Lower leg skin (tissue), 3 donors: ENCODE measurements at regions not wholly inside any gene's neighbourhood (a gene's known extent, or its start where the extent isn't known, plus 50 kb on each side); places are given as distances from the start of the nearest gene placed in this dataset.

Experiments used
- POLR2A ChIP-seq, 2 donors: fragments of 450-650 bp; IDR thresholded peaks; one replicate each; pipeline ENCODE4 v1.6.1; 2016 to 2017; ENCODE audit warnings: antibody characterized with exemption in 2 of 2, mild to moderate bottlenecking in 1 of 2, moderate library complexity in 1 of 2
- TF ChIP-seq, protein P1 (sequence below), 3 donors: fragments of 450-650 bp; IDR thresholded peaks; one replicate each; pipeline ENCODE4 v1.5.1; 2016; ENCODE audit warnings: antibody characterized with exemption in 3 of 3, mild to moderate bottlenecking in 3 of 3, moderate library complexity in 2 of 3

DNA sequence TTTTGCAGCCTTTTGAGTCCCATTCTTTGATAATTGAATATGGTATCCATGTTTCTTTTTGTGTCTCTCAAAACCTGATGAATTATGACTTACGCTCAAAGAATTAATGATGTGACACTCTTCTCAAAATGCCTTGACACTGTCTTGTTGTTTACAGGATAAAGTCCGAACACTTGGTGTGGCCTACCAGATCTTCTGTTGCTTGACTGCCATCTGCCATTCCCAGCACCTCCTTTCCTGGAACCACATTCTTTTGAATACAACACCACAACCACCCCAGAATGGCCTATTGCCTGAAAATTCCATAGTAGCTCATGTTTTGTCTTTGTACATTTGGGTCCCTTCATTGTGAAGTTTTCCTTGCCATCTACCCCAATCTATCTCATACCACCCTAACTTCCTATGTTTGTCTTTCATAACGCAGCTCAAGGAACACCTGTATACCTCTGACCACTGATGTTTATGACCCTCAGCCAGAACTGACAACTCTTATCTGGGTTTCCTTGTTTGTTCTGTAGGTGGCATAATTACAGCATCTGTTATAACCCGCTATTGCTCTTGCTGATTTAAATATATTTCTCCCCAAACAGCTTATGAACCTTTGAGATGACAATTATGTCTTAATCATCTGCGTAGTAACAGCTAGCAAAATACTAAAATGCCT lies 991.3 kb downstream of the RAB28 start:
- TF ChIP-seq, protein P1, sequence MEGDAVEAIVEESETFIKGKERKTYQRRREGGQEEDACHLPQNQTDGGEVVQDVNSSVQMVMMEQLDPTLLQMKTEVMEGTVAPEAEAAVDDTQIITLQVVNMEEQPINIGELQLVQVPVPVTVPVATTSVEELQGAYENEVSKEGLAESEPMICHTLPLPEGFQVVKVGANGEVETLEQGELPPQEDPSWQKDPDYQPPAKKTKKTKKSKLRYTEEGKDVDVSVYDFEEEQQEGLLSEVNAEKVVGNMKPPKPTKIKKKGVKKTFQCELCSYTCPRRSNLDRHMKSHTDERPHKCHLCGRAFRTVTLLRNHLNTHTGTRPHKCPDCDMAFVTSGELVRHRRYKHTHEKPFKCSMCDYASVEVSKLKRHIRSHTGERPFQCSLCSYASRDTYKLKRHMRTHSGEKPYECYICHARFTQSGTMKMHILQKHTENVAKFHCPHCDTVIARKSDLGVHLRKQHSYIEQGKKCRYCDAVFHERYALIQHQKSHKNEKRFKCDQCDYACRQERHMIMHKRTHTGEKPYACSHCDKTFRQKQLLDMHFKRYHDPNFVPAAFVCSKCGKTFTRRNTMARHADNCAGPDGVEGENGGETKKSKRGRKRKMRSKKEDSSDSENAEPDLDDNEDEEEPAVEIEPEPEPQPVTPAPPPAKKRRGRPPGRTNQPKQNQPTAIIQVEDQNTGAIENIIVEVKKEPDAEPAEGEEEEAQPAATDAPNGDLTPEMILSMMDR (IDR thresholded peaks at IDR 0.05), result no peak
- no peak for TF ChIP-seq POLR2A (IDR thresholded peaks at IDR 0.05)
